ENCODE measurements at regions not wholly inside any gene's neighbourhood (a gene's known extent, or its start where the extent isn't known, plus 50 kb on each side); places are given as distances from the start of the nearest gene placed in this dataset.
"Not testable (repeated sequence)": the region's sequence is repeated elsewhere in the genome, so short reads cannot be mapped to it uniquely, and the experiment has no call there.

GRCh38 chrX:101823236-101823635 is 108.6 kb downstream of the ZMAT1 start:
- ChIA-PET POLR2A (no interaction called here), CTCF (no interaction called here)
- H3K4me1 ChIP-seq (ENCODE audit: control insufficient read depth in 2 of 2, insufficient read depth in 2 of 2, low read length in 2 of 2), result no peaks in the 10 kb centered on the region
- no peak overlapping the region for H3K4me3 ChIP-seq (ENCODE audit: low read length)
- Mint-ChIP-seq H3K4me3 (no peak overlapping the region), H3K36me3 (no peaks in the 10 kb centered on the region), H3K9me3 (peaks cover 0 to 7% (median under 1%) of the 10 kb centered on the region in 11 donors), H3K27me3 (peaks cover 0 to 9% (median 8%) of the 10 kb centered on the region in 5 donors), H3K4me1 (no peaks in the 10 kb centered on the region), H3K27ac (no peak overlapping the region)
- DNase-seq (no peak), ATAC-seq (no peak)
- no peaks in the 10 kb centered on the region for H3K27me3 ChIP-seq (ENCODE audit: control insufficient read depth in 2 of 2, insufficient read depth in 2 of 2, low read length in 2 of 2)
- H3K27ac ChIP-seq (ENCODE audit: low read depth, low read length), result no peak overlapping the region
- intact Hi-C loops (cut with micrococcal nuclease), result no loop called here
- H3K9me3 ChIP-seq (ENCODE audit: control insufficient read depth in 2 of 3, low read length in 3 of 3), result no peaks in the 10 kb centered on the region
- H3K36me3 ChIP-seq (ENCODE audit: control insufficient read depth in 2 of 3, insufficient read depth in 3 of 3, low read length in 3 of 3), result no peaks in the 10 kb centered on the region

GRCh38 chrX:101817739-101818138 is 114.1 kb downstream of the ZMAT1 start:
- Mint-ChIP-seq H3K27me3 (peaks cover 0 to 12% (median 0%) of the 10 kb centered on the region in 5 donors), H3K9me3 (peaks cover 0 to 17% (median 3%) of the 10 kb centered on the region in 11 donors)
- DNase-seq, result not testable (repeated sequence)

GRCh38 chrX:101813200-101813599 is 118.6 kb downstream of the ZMAT1 start:
- CTCF ChIA-PET, result no interaction called here
- POLR2A ChIA-PET, result no interaction called here
- peaks cover 0 to 4% (median 0%) of the 10 kb centered on the region in 5 donors for H3K27me3 Mint-ChIP-seq

More at GRCh38 chrX:101817739-101818138, 114.1 kb downstream of the ZMAT1 start:
- H3K36me3 Mint-ChIP-seq; H3K4me1 Mint-ChIP-seq; H3K4me1 ChIP-seq (ENCODE audit: control insufficient read depth in 2 of 2, insufficient read depth in 2 of 2, low read length in 2 of 2); H3K4me3 Mint-ChIP-seq; H3K27ac Mint-ChIP-seq; CTCF ChIA-PET; POLR2A ChIA-PET; H3K4me3 ChIP-seq (ENCODE audit: low read length); H3K9me3 ChIP-seq (ENCODE audit: control insufficient read depth in 2 of 3, low read length in 3 of 3); H3K27me3 ChIP-seq (ENCODE audit: control insufficient read depth in 2 of 2, insufficient read depth in 2 of 2, low read length in 2 of 2); ATAC-seq; intact Hi-C loops (cut with micrococcal nuclease); H3K27ac ChIP-seq (ENCODE audit: low read depth, low read length); H3K36me3 ChIP-seq (ENCODE audit: control insufficient read depth in 2 of 3, insufficient read depth in 3 of 3, low read length in 3 of 3): not testable (repeated sequence)

GRCh38 chrX:101803451-101803850 is 128.4 kb downstream of the ZMAT1 start:
- peaks cover 0 to 16% (median 8%) of the 10 kb centered on the region in 7 donors for H3K4me1 Mint-ChIP-seq
- H3K27ac Mint-ChIP-seq, result no peak overlapping the region
- Histone ChIP-seq H3K27ac (ENCODE audit: low read depth, low read length) (no peak overlapping the region), H3K9me3 (ENCODE audit: control insufficient read depth in 2 of 3, low read length in 3 of 3) (no peaks in the 10 kb centered on the region), H3K4me1 (ENCODE audit: control insufficient read depth in 2 of 2, insufficient read depth in 2 of 2, low read length in 2 of 2) (no peaks in the 10 kb centered on the region), H3K27me3 (ENCODE audit: control insufficient read depth in 2 of 2, insufficient read depth in 2 of 2, low read length in 2 of 2) (no peaks in the 10 kb centered on the region), H3K4me3 (ENCODE audit: low read length) (no peak overlapping the region), H3K36me3 (ENCODE audit: control insufficient read depth in 2 of 3, insufficient read depth in 3 of 3, low read length in 3 of 3) (no peaks in the 10 kb centered on the region)
- no peaks in the 10 kb centered on the region for H3K36me3 Mint-ChIP-seq
- intact Hi-C loops (cut with micrococcal nuclease), result loop anchor here (1.0 to 5.0 kb wide), 2 partner anchors 388 to 906 kb away; no protein-coding TSS in a partner anchor
- ATAC-seq (no peak), DNase-seq (peak in 4 of 9 donors; percentile 1 to 18 (median 6))
- ChIA-PET POLR2A (interaction anchor here (1.0 kb wide), 1 partner anchor 386 kb away, joined by 3 read pairs; no protein-coding TSS in a partner anchor), CTCF (interaction anchor here (1.1 kb wide), 2 partner anchors 181 to 384 kb away, joined by 3 read pairs; no protein-coding TSS in a partner anchor)
- no peak overlapping the region for H3K4me3 Mint-ChIP-seq
- no peaks in the 10 kb centered on the region for H3K27me3 Mint-ChIP-seq
- H3K9me3 Mint-ChIP-seq, result peaks cover 0 to 2% (median 0%) of the 10 kb centered on the region in 11 donors

More at GRCh38 chrX:101813200-101813599, 118.6 kb downstream of the ZMAT1 start:
- H3K9me3 Mint-ChIP-seq, result peaks cover 0 to 14% (median 0%) of the 10 kb centered on the region in 11 donors
- Histone ChIP-seq H3K4me3 (ENCODE audit: low read length) (no peak overlapping the region), H3K4me1 (ENCODE audit: control insufficient read depth in 2 of 2, insufficient read depth in 2 of 2, low read length in 2 of 2) (no peaks in the 10 kb centered on the region), H3K9me3 (ENCODE audit: control insufficient read depth in 2 of 3, low read length in 3 of 3) (no peaks in the 10 kb centered on the region), H3K27me3 (ENCODE audit: control insufficient read depth in 2 of 2, insufficient read depth in 2 of 2, low read length in 2 of 2) (no peaks in the 10 kb centered on the region), H3K27ac (ENCODE audit: low read depth, low read length) (no peak overlapping the region), H3K36me3 (ENCODE audit: control insufficient read depth in 2 of 3, insufficient read depth in 3 of 3, low read length in 3 of 3) (no peaks in the 10 kb centered on the region)
- intact Hi-C loops (cut with micrococcal nuclease), result no loop called here
- no peaks in the 10 kb centered on the region for H3K36me3 Mint-ChIP-seq
- no peak for DNase-seq
- no peak for ATAC-seq
- H3K4me3 Mint-ChIP-seq, result no peak overlapping the region
- H3K4me1 Mint-ChIP-seq, result no peaks in the 10 kb centered on the region
- H3K27ac Mint-ChIP-seq, result no peak overlapping the region

- ChIA-PET CTCF (no interaction called here), POLR2A (no interaction called here)
- Histone ChIP-seq H3K4me1 (ENCODE audit: control insufficient read depth in 2 of 2, insufficient read depth in 2 of 2, low read length in 2 of 2) (no peaks in the 10 kb centered on the region), H3K27me3 (ENCODE audit: control insufficient read depth in 2 of 2, insufficient read depth in 2 of 2, low read length in 2 of 2) (no peaks in the 10 kb centered on the region), H3K9me3 (ENCODE audit: control insufficient read depth in 2 of 3, low read length in 3 of 3) (no peaks in the 10 kb centered on the region), H3K4me3 (ENCODE audit: low read length) (no peak overlapping the region), H3K36me3 (ENCODE audit: control insufficient read depth in 2 of 3, insufficient read depth in 3 of 3, low read length in 3 of 3) (no peaks in the 10 kb centered on the region), H3K27ac (ENCODE audit: low read depth, low read length) (no peak overlapping the region)
- intact Hi-C loops (cut with micrococcal nuclease), result loop anchor here (1.0 to 10.0 kb wide), 8 partner anchors 37 to 452 kb away; partner anchors contain the start of genes ARMCX2 (in 1 of the 2), ARMCX4 (in 1 of the 2), ARMCX6 (in 1 of the 2) and TIMM8A (in 1 of the 2)
- H3K27me3 Mint-ChIP-seq, result no peaks in the 10 kb centered on the region
- peak overlapping the region in 9 of 10 donors; percentile 18 to 77 (median 67) for H3K4me3 Mint-ChIP-seq
- DNase-seq, result peak; percentile 22 to 87 (median 80)
- H3K9me3 Mint-ChIP-seq, result no peaks in the 10 kb centered on the region
- H3K36me3 Mint-ChIP-seq, result no peaks in the 10 kb centered on the region
- H3K4me1 Mint-ChIP-seq, result peaks cover 0 to 16% (median 8%) of the 10 kb centered on the region in 7 donors
- peak overlapping the region in 5 of 9 donors; percentile 12 to 67 (median 59) for H3K27ac Mint-ChIP-seq
- ATAC-seq, result peak; percentile 100
Measured at GRCh38 chrX:101799387-101799786, 132.4 kb downstream of the ZMAT1 start.

GRCh38 chrX:101787934-101788333 is 128.3 kb upstream of the ARMCX2 start:
- H3K36me3 Mint-ChIP-seq, result no peaks in the 10 kb centered on the region
- intact Hi-C loops (cut with micrococcal nuclease), result no loop called here
- H3K27ac Mint-ChIP-seq, result no peak overlapping the region
- Histone ChIP-seq H3K9me3 (ENCODE audit: control insufficient read depth in 2 of 3, low read length in 3 of 3) (no peaks in the 10 kb centered on the region), H3K27ac (ENCODE audit: low read depth, low read length) (no peak overlapping the region), H3K4me1 (ENCODE audit: control insufficient read depth in 2 of 2, insufficient read depth in 2 of 2, low read length in 2 of 2) (no peaks in the 10 kb centered on the region), H3K27me3 (ENCODE audit: control insufficient read depth in 2 of 2, insufficient read depth in 2 of 2, low read length in 2 of 2) (no peaks in the 10 kb centered on the region), H3K4me3 (ENCODE audit: low read length) (no peak overlapping the region), H3K36me3 (ENCODE audit: control insufficient read depth in 2 of 3, insufficient read depth in 3 of 3, low read length in 3 of 3) (no peaks in the 10 kb centered on the region)
- POLR2A ChIA-PET, result no interaction called here
- H3K4me3 Mint-ChIP-seq, result no peak overlapping the region
- DNase-seq, result no peak
- CTCF ChIA-PET, result no interaction called here
- H3K9me3 Mint-ChIP-seq, result peaks cover 0 to 5% (median 0%) of the 10 kb centered on the region in 11 donors
- no peaks in the 10 kb centered on the region for H3K4me1 Mint-ChIP-seq
- no peak for ATAC-seq
- H3K27me3 Mint-ChIP-seq, result peaks cover 0 to 8% (median 3%) of the 10 kb centered on the region in 5 donors

GRCh38 chrX:101785142-101785541 is 125.5 kb upstream of the ARMCX2 start:
- POLR2A ChIA-PET, result no interaction called here
- no peaks in the 10 kb centered on the region for H3K36me3 ChIP-seq (ENCODE audit: control insufficient read depth in 2 of 3, insufficient read depth in 3 of 3, low read length in 3 of 3)
- no peak overlapping the region for H3K27ac Mint-ChIP-seq
- no peaks in the 10 kb centered on the region for H3K9me3 Mint-ChIP-seq
- H3K27me3 Mint-ChIP-seq, result no peaks in the 10 kb centered on the region
- intact Hi-C loops (cut with micrococcal nuclease), result no loop called here
- H3K9me3 ChIP-seq (ENCODE audit: control insufficient read depth in 2 of 3, low read length in 3 of 3), result no peaks in the 10 kb centered on the region
- no peak overlapping the region for H3K27ac ChIP-seq (ENCODE audit: low read depth, low read length)
- no peaks in the 10 kb centered on the region for H3K4me1 ChIP-seq (ENCODE audit: control insufficient read depth in 2 of 2, insufficient read depth in 2 of 2, low read length in 2 of 2)
- no peaks in the 10 kb centered on the region for H3K4me1 Mint-ChIP-seq
- no peak for DNase-seq
- CTCF ChIA-PET, result interaction anchor here (0.6 kb wide), 1 partner anchor 303 kb away, joined by 3 read pairs; no protein-coding TSS in a partner anchor
- H3K4me3 ChIP-seq (ENCODE audit: low read length), result no peak overlapping the region
- H3K4me3 Mint-ChIP-seq, result no peak overlapping the region
- no peaks in the 10 kb centered on the region for H3K36me3 Mint-ChIP-seq
- ATAC-seq, result no peak
- H3K27me3 ChIP-seq (ENCODE audit: control insufficient read depth in 2 of 2, insufficient read depth in 2 of 2, low read length in 2 of 2), result no peaks in the 10 kb centered on the region

Data from naive thymus-derived CD4-positive, alpha-beta T cell (primary cell).